PC-3 (cell line): ENCODE measurements at regions not wholly inside any gene's neighbourhood (a gene's known extent, or its start where the extent isn't known, plus 50 kb on each side); places are given as distances from the start of the nearest gene placed in this dataset.

Experiments used
- ATAC-seq: fragments of 200-7000 bp; cut with Tn5 transposase; 2 replicates; pipeline ENCODE4 v1.9.1; 2020; ENCODE audit warnings: mild to moderate bottlenecking, moderate library complexity
- BruUV-seq: library from RNA; stranded (reverse); fragments of 400-500 nt; replicated peaks from 2 replicates; lab custom pipeline; 2021; lab: Mats Ljungman, UMichigan
- CTCF ChIA-PET: fragments of 300-600 bp; sonication (Branson Sonifier 250); formaldehyde crosslinking; loops from one replicate; lab custom pipeline; 2022; ENCODE audit warnings: antibody characterized with exemption; lab: Charles Lee
- POLR2A ChIA-PET: fragments of 300-600 bp; sonication (Branson Sonifier 250); formaldehyde crosslinking; loops from one replicate; lab custom pipeline; 2022; ENCODE audit warnings: antibody characterized with exemption; ENCODE audit not compliant: unreplicated experiment; lab: Charles Lee
- DNase-seq: peaks from one replicate; pipeline ENCODE4 v3.0.0-alpha.2; 2015
- H2AFZ ChIP-seq: fragments of 300-600 bp; sonication (generic); 2 replicates; pipeline ENCODE4 v1.6.0; 2016; ENCODE audit warnings: antibody characterized with exemption, low read length
- H3F3A ChIP-seq: fragments of 300-600 bp; sonication (generic); one replicate; pipeline ENCODE4 v1.6.0; 2017; ENCODE audit warnings: antibody characterized with exemption, low read length, control low read depth, mild to moderate bottlenecking; ENCODE audit not compliant: unreplicated experiment
- H3K27ac ChIP-seq: fragments of 300-600 bp; sonication (generic); 2 replicates; pipeline ENCODE4 v1.5.1; 2016; ENCODE audit warnings: mild to moderate bottlenecking, low read length
- H3K27me3 ChIP-seq: fragments of 300-600 bp; sonication (generic); 2 replicates; pipeline ENCODE4 v1.6.1; 2016; ENCODE audit warnings: low read length, mixed read lengths
- H3K36me3 ChIP-seq: fragments of 300-600 bp; sonication (generic); 2 replicates; pipeline ENCODE4 v1.6.1; 2016; ENCODE audit warnings: low read depth, mixed run types, low read length, mixed read lengths
- H3K4me1 ChIP-seq: fragments of 300-600 bp; sonication (generic); 2 replicates; pipeline ENCODE4 v1.5.1; 2016; ENCODE audit warnings: low read length; ENCODE audit not compliant: insufficient read depth
- H3K4me2 ChIP-seq: fragments of 300-600 bp; sonication (generic); 2 replicates; pipeline ENCODE4 v1.6.0; 2016; ENCODE audit warnings: low read length
- H3K4me3 ChIP-seq: fragments of 300-600 bp; sonication (generic); 2 replicates; pipeline ENCODE4 v1.5.1; 2016; ENCODE audit warnings: mild to moderate bottlenecking, low read length, mixed read lengths
- H3K79me2 ChIP-seq: fragments of 300-600 bp; sonication (generic); 2 replicates; pipeline ENCODE4 v1.6.1; 2017; ENCODE audit warnings: low read length, mixed read lengths
- H3K9ac ChIP-seq: fragments of 300-600 bp; sonication (generic); 2 replicates; pipeline ENCODE4 v1.6.0; 2016; ENCODE audit warnings: mild to moderate bottlenecking, low read length
- H3K9me2 ChIP-seq: fragments of 300-600 bp; sonication (generic); replicated peaks from 2 replicates; pipeline ENCODE4 v1.6.1; 2016; ENCODE audit warnings: mixed run types, low read length, mixed read lengths
- H3K9me3 ChIP-seq: fragments of 300-600 bp; sonication (generic); 2 replicates; pipeline ENCODE4 v1.6.1; 2016; ENCODE audit warnings: low read length, mixed read lengths
- H4K20me1 ChIP-seq: fragments of 300-600 bp; sonication (generic); 2 replicates; pipeline ENCODE4 v1.6.1; 2016; ENCODE audit warnings: low read length, mixed read lengths
- EZH2 ChIP-seq: fragments of 300-600 bp; sonication (generic); IDR thresholded peaks from one replicate; pipeline ENCODE4 v1.6.1; 2017; ENCODE audit warnings: antibody characterized with exemption, mild to moderate bottlenecking, low read length; ENCODE audit not compliant: unreplicated experiment
- EZH2phosphoT487 ChIP-seq: fragments of 300-600 bp; sonication (generic); IDR thresholded peaks from 2 replicates; pipeline ENCODE4 v1.6.1; 2018; ENCODE audit warnings: mild to moderate bottlenecking, antibody characterized with exemption, low read length, borderline replicate concordance
- intact Hi-C: fragments of 100-400 bp; cut with micrococcal nuclease; formaldehyde crosslinking; loops from 2 replicates; pipeline ENCODE4 v1.9.0; 2023
- TF ChIP-seq, protein P1 (sequence below): fragments of 300-600 bp; sonication (generic); conservative IDR thresholded peaks from 2 replicates; pipeline ENCODE4 v1.5.1; 2017; ENCODE audit warnings: antibody characterized with exemption, low read depth, mild to moderate bottlenecking, low read length

DNA sequence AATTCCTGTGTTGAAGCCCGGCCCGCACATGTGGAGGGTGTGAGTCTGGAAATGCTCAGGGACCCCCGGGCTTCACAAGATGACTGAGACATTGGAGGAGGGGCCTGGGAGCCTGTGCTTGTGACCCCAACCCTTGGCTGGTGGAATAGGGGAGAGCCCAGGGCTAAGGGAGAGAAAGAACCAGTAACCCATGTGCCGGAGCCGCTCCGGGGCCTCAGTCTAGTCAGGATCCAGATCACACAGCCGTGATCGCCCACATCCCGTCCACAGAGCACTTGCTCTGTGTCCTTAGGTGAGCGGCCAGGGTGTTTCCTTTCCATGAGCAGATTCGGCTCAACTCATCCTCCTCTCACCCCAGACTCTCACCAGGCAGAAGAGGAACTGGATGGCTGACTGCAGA, 152.3 kb upstream of the RPS6KA2 start:
- no peaks in the 10 kb centered on the region for H3K27me3 ChIP-seq
- H3K9me2 ChIP-seq: no peaks in the 10 kb centered on the region
- BruUV-seq: no TSS peak
- H2AFZ ChIP-seq: no peak overlapping the region
- DNase-seq (no peak), ATAC-seq (no peak)
- H3K27ac ChIP-seq: no peak overlapping the region
- H3F3A ChIP-seq: no peaks in the 10 kb centered on the region
- TF ChIP-seq EZH2phosphoT487 (no peak), EZH2 (no peak)
- TF ChIP-seq, protein P1, sequence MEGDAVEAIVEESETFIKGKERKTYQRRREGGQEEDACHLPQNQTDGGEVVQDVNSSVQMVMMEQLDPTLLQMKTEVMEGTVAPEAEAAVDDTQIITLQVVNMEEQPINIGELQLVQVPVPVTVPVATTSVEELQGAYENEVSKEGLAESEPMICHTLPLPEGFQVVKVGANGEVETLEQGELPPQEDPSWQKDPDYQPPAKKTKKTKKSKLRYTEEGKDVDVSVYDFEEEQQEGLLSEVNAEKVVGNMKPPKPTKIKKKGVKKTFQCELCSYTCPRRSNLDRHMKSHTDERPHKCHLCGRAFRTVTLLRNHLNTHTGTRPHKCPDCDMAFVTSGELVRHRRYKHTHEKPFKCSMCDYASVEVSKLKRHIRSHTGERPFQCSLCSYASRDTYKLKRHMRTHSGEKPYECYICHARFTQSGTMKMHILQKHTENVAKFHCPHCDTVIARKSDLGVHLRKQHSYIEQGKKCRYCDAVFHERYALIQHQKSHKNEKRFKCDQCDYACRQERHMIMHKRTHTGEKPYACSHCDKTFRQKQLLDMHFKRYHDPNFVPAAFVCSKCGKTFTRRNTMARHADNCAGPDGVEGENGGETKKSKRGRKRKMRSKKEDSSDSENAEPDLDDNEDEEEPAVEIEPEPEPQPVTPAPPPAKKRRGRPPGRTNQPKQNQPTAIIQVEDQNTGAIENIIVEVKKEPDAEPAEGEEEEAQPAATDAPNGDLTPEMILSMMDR: no peak
- CTCF ChIA-PET: no interaction called here
- H3K4me2 ChIP-seq: no peak overlapping the region
- H3K4me3 ChIP-seq: no peak overlapping the region
- no peaks in the 10 kb centered on the region for H3K36me3 ChIP-seq
- no peaks in the 10 kb centered on the region for H4K20me1 ChIP-seq
- H3K9me3 ChIP-seq: no peaks in the 10 kb centered on the region
- POLR2A ChIA-PET: no interaction called here
- no peaks in the 10 kb centered on the region for H3K4me1 ChIP-seq
- no peak overlapping the region for H3K9ac ChIP-seq
- no peaks in the 10 kb centered on the region for H3K79me2 ChIP-seq
- intact Hi-C loops: no loop called here

DNA sequence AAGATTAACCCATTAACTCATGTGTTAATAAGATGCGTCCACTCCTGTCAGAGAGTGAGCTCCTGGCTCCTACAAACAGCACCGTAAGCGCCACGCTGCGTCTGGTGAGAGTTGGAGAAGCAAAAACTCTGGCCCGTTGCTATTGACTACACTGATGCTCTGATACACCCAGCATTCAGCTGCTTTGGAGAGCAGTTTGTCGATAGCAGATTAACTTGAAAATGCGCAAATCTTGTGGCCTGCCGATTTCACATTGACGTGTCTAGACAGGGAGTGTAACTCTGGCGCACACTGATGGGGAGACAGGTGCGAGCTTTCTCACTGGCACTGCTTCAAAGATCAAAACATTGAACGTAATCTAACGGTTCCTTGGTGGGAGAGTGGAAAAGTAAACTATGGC, 151.7 kb upstream of the RPS6KA2 start:
- no peaks in the 10 kb centered on the region for H3K79me2 ChIP-seq
- H3K9ac ChIP-seq: no peak overlapping the region
- intact Hi-C loops: no loop called here
- DNase-seq: no peak
- H3K9me3 ChIP-seq: no peaks in the 10 kb centered on the region
- no peaks in the 10 kb centered on the region for H3K36me3 ChIP-seq
- no peak for ATAC-seq
- no peak overlapping the region for H3K4me3 ChIP-seq
- no TSS peak for BruUV-seq
- POLR2A ChIA-PET: no interaction called here
- no peak overlapping the region for H3K27ac ChIP-seq
- TF ChIP-seq, protein P1: no peak
- no peak for TF ChIP-seq EZH2phosphoT487
- TF ChIP-seq EZH2: no peak
- no peaks in the 10 kb centered on the region for H3F3A ChIP-seq
- no peak overlapping the region for H3K4me2 ChIP-seq
- H4K20me1 ChIP-seq: no peaks in the 10 kb centered on the region
- no peaks in the 10 kb centered on the region for H3K9me2 ChIP-seq
- no peak overlapping the region for H2AFZ ChIP-seq
- H3K4me1 ChIP-seq: no peaks in the 10 kb centered on the region
- CTCF ChIA-PET: no interaction called here
- H3K27me3 ChIP-seq: no peaks in the 10 kb centered on the region

DNA sequence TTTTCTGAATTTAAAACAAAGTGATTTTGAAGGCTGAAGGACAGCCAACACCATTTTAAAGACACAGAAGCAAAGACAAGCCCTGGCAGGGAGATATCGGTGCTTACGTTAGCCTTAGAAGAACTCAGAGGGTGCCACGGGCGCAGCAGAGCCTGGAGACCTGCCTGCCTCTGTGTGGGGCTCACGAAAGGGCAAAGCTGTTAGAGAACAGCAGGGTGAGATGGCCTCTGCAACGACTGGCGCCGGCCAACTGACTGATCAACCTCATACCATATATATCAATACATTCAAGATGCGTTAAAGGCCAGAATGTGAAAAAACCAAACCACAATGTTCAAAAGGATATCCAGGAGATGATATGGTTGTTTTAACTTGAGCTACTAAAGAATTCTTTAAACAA, 151.0 kb upstream of the RPS6KA2 start:
- DNase-seq: no peak
- Histone ChIP-seq H3K27ac (no peak overlapping the region), H3K9me3 (no peaks in the 10 kb centered on the region), H3K27me3 (no peaks in the 10 kb centered on the region), H3K4me2 (no peak overlapping the region), H3K4me3 (no peak overlapping the region), H3K79me2 (no peaks in the 10 kb centered on the region), H3K4me1 (no peaks in the 10 kb centered on the region), H3K9me2 (no peaks in the 10 kb centered on the region), H3F3A (no peaks in the 10 kb centered on the region), H3K36me3 (no peaks in the 10 kb centered on the region), H2AFZ (no peak overlapping the region), H3K9ac (no peak overlapping the region), H4K20me1 (no peaks in the 10 kb centered on the region)
- POLR2A ChIA-PET: interaction anchor here (0.6 kb wide), 1 partner anchor 151 kb away, joined by 4 read pairs; the partner anchor contains the start of gene RPS6KA2
- no TSS peak for BruUV-seq
- intact Hi-C loops: no loop called here
- CTCF ChIA-PET: no interaction called here
- TF ChIP-seq EZH2phosphoT487: no peak
- TF ChIP-seq EZH2: no peak
- TF ChIP-seq, protein P1: no peak
- no peak for ATAC-seq
